DMS53 treated with DMSO at 0.1 percent for 48 hours (cell line): ENCODE measurements at regions not wholly inside any gene's neighbourhood (a gene's known extent, or its start where the extent isn't known, plus 50 kb on each side); places are given as distances from the start of the nearest gene placed in this dataset.

ENCODE experiments used
- DNase-seq: peaks from one replicate; lab custom pipeline; 2025; ENCODE audit not compliant: unreplicated experiment; lab: John Stamatoyannopoulos, UW

GRCh38 chr4:138030375-138030774 is 211.8 kb downstream of the SLC7A11 start:
- DNase-seq, result no peak

GRCh38 chr4:138028923-138029322 is 213.2 kb downstream of the SLC7A11 start:
- DNase-seq, result no peak

GRCh38 chr4:138021139-138021830 is 220.9 kb downstream of the SLC7A11 start:
- no peak for DNase-seq

GRCh38 chr4:138014590-138015288 is 227.4 kb downstream of the SLC7A11 start:
- DNase-seq, result no peak

- no peak for DNase-seq
These were observed 228.5 kb downstream of the SLC7A11 start for GRCh38 chr4:138013625-138014024.

- DNase-seq, result no peak
These were observed 231.5 kb downstream of the SLC7A11 start for GRCh38 chr4:138010639-138011038.

- no peak for DNase-seq
These were observed 234.6 kb downstream of the SLC7A11 start for GRCh38 chr4:138007572-138007971.

GRCh38 chr4:138005486-138005885 is 236.7 kb downstream of the SLC7A11 start:
- no peak for DNase-seq

GRCh38 chr4:138003248-138003647 is 238.9 kb downstream of the SLC7A11 start:
- no peak for DNase-seq

- no peak for DNase-seq
These were observed 243.3 kb downstream of the SLC7A11 start for GRCh38 chr4:137998666-137999429.

- no peak for DNase-seq
These were observed 244.7 kb downstream of the SLC7A11 start for GRCh38 chr4:137997496-137997895.

- no peak for DNase-seq
These were observed 247.3 kb downstream of the SLC7A11 start for GRCh38 chr4:137994853-137995252.

GRCh38 chr4:137993232-137993631 is 248.9 kb downstream of the SLC7A11 start:
- no peak for DNase-seq

GRCh38 chr4:137981277-137981676 is 260.9 kb downstream of the SLC7A11 start:
- DNase-seq, result no peak

GRCh38 chr4:137980641-137981040 is 261.5 kb downstream of the SLC7A11 start:
- no peak for DNase-seq

- no peak for DNase-seq
These were observed 262.2 kb downstream of the SLC7A11 start for GRCh38 chr4:137979938-137980337.

GRCh38 chr4:137968956-137969678 is 273.0 kb downstream of the SLC7A11 start:
- DNase-seq, result no peak

GRCh38 chr4:137967480-137968190 is 274.5 kb downstream of the SLC7A11 start:
- no peak for DNase-seq

GRCh38 chr4:137966504-137966903 is 275.6 kb downstream of the SLC7A11 start:
- no peak for DNase-seq

GRCh38 chr4:137961051-137961438 is 281.1 kb downstream of the SLC7A11 start:
- no peak for DNase-seq
